HEK293 (cell line): ENCODE measurements at regions not wholly inside any gene's neighbourhood (a gene's known extent, or its start where the extent isn't known, plus 50 kb on each side); places are given as distances from the start of the nearest gene placed in this dataset.

Source experiments
- SP2 ChIP-seq: fragments of 450-650 bp; formaldehyde crosslinking; IDR thresholded peaks from 2 replicates; pipeline ENCODE4 v1.5.1; 2016; ENCODE audit warnings: missing biosample characterization, missing genetic modification characterization
- ZBTB44 ChIP-seq: fragments of 450-650 bp; IDR thresholded peaks from 2 replicates; pipeline ENCODE4 v1.5.1; 2018; ENCODE audit warnings: missing biosample characterization, mild to moderate bottlenecking, missing genetic modification characterization
- ZNF112 ChIP-seq: fragments of 450-650 bp; formaldehyde crosslinking; IDR thresholded peaks from 2 replicates; pipeline ENCODE4 v1.5.0; 2017; ENCODE audit warnings: missing biosample characterization, missing genetic modification characterization
- ZNF157 ChIP-seq: fragments of 450-650 bp; formaldehyde crosslinking; IDR thresholded peaks from 2 replicates; pipeline ENCODE4 v1.5.1; 2016; ENCODE audit warnings: missing biosample characterization, missing genetic modification characterization
- ZNF335 ChIP-seq: fragments of 450-650 bp; formaldehyde crosslinking; conservative IDR thresholded peaks from 2 replicates; pipeline ENCODE4 v1.5.1; 2016; ENCODE audit warnings: missing biosample characterization, missing genetic modification characterization
- ZNF423 ChIP-seq: fragments of 450-650 bp; formaldehyde crosslinking; IDR thresholded peaks from 2 replicates; pipeline ENCODE4 v1.5.1; 2016; ENCODE audit warnings: missing biosample characterization, missing genetic modification characterization
- ZNF510 ChIP-seq: fragments of 450-650 bp; formaldehyde crosslinking; IDR thresholded peaks from 2 replicates; pipeline ENCODE4 v1.5.1; 2018; ENCODE audit warnings: mild to moderate bottlenecking, missing genetic modification characterization, missing biosample characterization; ENCODE audit not compliant: insufficient replicate concordance
- ZNF549 ChIP-seq: fragments of 450-650 bp; IDR thresholded peaks from 2 replicates; pipeline ENCODE4 v1.5.1; 2018; ENCODE audit warnings: missing biosample characterization, missing genetic modification characterization, mild to moderate bottlenecking, inconsistent platforms, moderate library complexity
- ZNF776 ChIP-seq: fragments of 450-650 bp; formaldehyde crosslinking; IDR thresholded peaks from 2 replicates; pipeline ENCODE4 v1.5.0; 2017; ENCODE audit warnings: missing biosample characterization, missing genetic modification characterization, borderline replicate concordance
- ZNF785 ChIP-seq: fragments of 450-650 bp; formaldehyde crosslinking; IDR thresholded peaks from 2 replicates; pipeline ENCODE4 v1.5.1; 2016; ENCODE audit warnings: missing biosample characterization, missing genetic modification characterization
- TF ChIP-seq, protein P1 (sequence below): fragments of 450-650 bp; formaldehyde crosslinking; IDR thresholded peaks from 2 replicates; pipeline ENCODE4 v1.5.1; 2016; ENCODE audit warnings: missing biosample characterization, missing genetic modification characterization
- TF ChIP-seq, protein P2 (sequence below): fragments of 450-650 bp; formaldehyde crosslinking; IDR thresholded peaks from 2 replicates; pipeline ENCODE4 v1.5.1; 2016; ENCODE audit warnings: missing biosample characterization, missing genetic modification characterization

- TF ChIP-seq ZNF112 (tag by site-specific recombination), result no peak
- TF ChIP-seq ZNF785 (tag by site-specific recombination), result no peak
- TF ChIP-seq, protein P1, sequence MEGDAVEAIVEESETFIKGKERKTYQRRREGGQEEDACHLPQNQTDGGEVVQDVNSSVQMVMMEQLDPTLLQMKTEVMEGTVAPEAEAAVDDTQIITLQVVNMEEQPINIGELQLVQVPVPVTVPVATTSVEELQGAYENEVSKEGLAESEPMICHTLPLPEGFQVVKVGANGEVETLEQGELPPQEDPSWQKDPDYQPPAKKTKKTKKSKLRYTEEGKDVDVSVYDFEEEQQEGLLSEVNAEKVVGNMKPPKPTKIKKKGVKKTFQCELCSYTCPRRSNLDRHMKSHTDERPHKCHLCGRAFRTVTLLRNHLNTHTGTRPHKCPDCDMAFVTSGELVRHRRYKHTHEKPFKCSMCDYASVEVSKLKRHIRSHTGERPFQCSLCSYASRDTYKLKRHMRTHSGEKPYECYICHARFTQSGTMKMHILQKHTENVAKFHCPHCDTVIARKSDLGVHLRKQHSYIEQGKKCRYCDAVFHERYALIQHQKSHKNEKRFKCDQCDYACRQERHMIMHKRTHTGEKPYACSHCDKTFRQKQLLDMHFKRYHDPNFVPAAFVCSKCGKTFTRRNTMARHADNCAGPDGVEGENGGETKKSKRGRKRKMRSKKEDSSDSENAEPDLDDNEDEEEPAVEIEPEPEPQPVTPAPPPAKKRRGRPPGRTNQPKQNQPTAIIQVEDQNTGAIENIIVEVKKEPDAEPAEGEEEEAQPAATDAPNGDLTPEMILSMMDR (tag by site-specific recombination), result no peak
- no peak for TF ChIP-seq ZNF157 (tag by site-specific recombination)
- TF ChIP-seq ZNF423 (tag by site-specific recombination), result no peak
- TF ChIP-seq ZNF510, result no peak
- no peak for TF ChIP-seq SP2 (tag by site-specific recombination)
- TF ChIP-seq ZNF549 (tag by site-specific recombination), result no peak
- TF ChIP-seq ZNF776 (tag by site-specific recombination), result no peak
- TF ChIP-seq ZNF335, result no peak
- TF ChIP-seq, protein P2, sequence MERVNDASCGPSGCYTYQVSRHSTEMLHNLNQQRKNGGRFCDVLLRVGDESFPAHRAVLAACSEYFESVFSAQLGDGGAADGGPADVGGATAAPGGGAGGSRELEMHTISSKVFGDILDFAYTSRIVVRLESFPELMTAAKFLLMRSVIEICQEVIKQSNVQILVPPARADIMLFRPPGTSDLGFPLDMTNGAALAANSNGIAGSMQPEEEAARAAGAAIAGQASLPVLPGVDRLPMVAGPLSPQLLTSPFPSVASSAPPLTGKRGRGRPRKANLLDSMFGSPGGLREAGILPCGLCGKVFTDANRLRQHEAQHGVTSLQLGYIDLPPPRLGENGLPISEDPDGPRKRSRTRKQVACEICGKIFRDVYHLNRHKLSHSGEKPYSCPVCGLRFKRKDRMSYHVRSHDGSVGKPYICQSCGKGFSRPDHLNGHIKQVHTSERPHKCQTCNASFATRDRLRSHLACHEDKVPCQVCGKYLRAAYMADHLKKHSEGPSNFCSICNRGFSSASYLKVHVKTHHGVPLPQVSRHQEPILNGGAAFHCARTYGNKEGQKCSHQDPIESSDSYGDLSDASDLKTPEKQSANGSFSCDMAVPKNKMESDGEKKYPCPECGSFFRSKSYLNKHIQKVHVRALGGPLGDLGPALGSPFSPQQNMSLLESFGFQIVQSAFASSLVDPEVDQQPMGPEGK (tag by site-specific recombination), result no peak
- TF ChIP-seq ZBTB44 (tag by site-specific recombination), result no peak
Measured at GRCh38 chr3:177251755-177252154, 54.5 kb upstream of the TBL1XR1 start.
